IPS-20b (cell line): ENCODE measurements at regions not wholly inside any gene's neighbourhood (a gene's known extent, or its start where the extent isn't known, plus 50 kb on each side); places are given as distances from the start of the nearest gene placed in this dataset.
"Not testable (repeated sequence)": the region's sequence is repeated elsewhere in the genome, so short reads cannot be mapped to it uniquely, and the experiment has no call there.

Experiments
- H3K27ac ChIP-seq: one replicate; pipeline ENCODE4 v1.5.1; 2013; ENCODE audit warnings: low read length
- H3K27me3 ChIP-seq: 2 replicates; pipeline ENCODE4 v1.6.1; 2013; ENCODE audit warnings: mild to moderate bottlenecking, low read length, inconsistent platforms; ENCODE audit not compliant: insufficient read depth
- H3K36me3 ChIP-seq: 2 replicates; pipeline ENCODE4 v1.6.1; 2013; ENCODE audit warnings: low read depth, mild to moderate bottlenecking, inconsistent platforms, low read length, moderate library complexity; ENCODE audit not compliant: insufficient read depth
- H3K4me1 ChIP-seq: 2 replicates; pipeline ENCODE4 v1.6.1; 2013; ENCODE audit warnings: mild to moderate bottlenecking, control low read depth, inconsistent platforms, low read length, moderate library complexity; ENCODE audit not compliant: insufficient read depth
- H3K4me3 ChIP-seq: 2 replicates; pipeline ENCODE4 v1.5.1; 2013; ENCODE audit warnings: mild to moderate bottlenecking, low read length, inconsistent platforms
- H3K9ac ChIP-seq: 2 replicates; pipeline ENCODE4 v1.6.1; 2013; ENCODE audit warnings: low read depth, mild to moderate bottlenecking, inconsistent platforms, low read length, moderate library complexity
- H3K9me3 ChIP-seq: 2 replicates; pipeline ENCODE4 v1.6.1; 2013; ENCODE audit warnings: mild to moderate bottlenecking, low read depth, low read length, inconsistent platforms; ENCODE audit not compliant: insufficient read depth

DNA sequence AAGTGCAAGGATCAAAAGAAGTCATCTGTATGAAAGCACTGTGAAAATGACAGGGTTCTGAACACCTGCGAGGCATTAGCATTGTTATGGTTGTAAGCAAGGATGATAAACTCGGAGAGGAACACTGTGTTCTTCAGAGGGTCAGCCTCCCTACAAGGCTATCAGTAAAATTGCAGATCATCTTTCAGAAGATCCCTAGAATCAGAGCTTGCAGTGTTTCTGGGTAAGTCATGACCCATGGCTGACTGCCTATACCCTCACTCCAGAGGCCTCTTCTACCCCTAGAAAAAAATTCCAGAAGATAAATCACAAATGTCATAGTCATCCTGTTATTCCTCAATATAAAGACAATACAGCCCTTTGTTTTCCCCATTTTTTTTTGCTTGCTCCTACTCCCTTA is 292.6 kb downstream of the DMAC1 start:
- no peak overlapping the region for H3K4me3 ChIP-seq
- no peaks in the 10 kb centered on the region for H3K4me1 ChIP-seq
- no peaks in the 10 kb centered on the region for H3K27me3 ChIP-seq
- no peaks in the 10 kb centered on the region for H3K36me3 ChIP-seq
- no peak overlapping the region for H3K27ac ChIP-seq
- no peaks in the 10 kb centered on the region for H3K9me3 ChIP-seq
- no peak overlapping the region for H3K9ac ChIP-seq

GRCh38 chr9:7500521-7500920 is 299.1 kb downstream of the DMAC1 start:
- no peaks in the 10 kb centered on the region for H3K27me3 ChIP-seq
- H3K9me3 ChIP-seq = no peaks in the 10 kb centered on the region
- H3K4me1 ChIP-seq = no peaks in the 10 kb centered on the region
- no peak overlapping the region for H3K9ac ChIP-seq
- no peaks in the 10 kb centered on the region for H3K36me3 ChIP-seq
- no peak overlapping the region for H3K27ac ChIP-seq
- H3K4me3 ChIP-seq = no peak overlapping the region

GRCh38 chr9:7491641-7492040 is 307.9 kb downstream of the DMAC1 start:
- Histone ChIP-seq H3K9me3 (no peaks in the 10 kb centered on the region), H3K27me3 (no peaks in the 10 kb centered on the region), H3K9ac (no peak overlapping the region), H3K36me3 (no peaks in the 10 kb centered on the region), H3K4me1 (no peaks in the 10 kb centered on the region), H3K27ac (no peak overlapping the region), H3K4me3 (no peak overlapping the region)

- Histone ChIP-seq H3K4me3 (no peak overlapping the region), H3K27me3 (no peaks in the 10 kb centered on the region), H3K4me1 (no peaks in the 10 kb centered on the region), H3K9ac (no peak overlapping the region), H3K36me3 (no peaks in the 10 kb centered on the region), H3K9me3 (no peaks in the 10 kb centered on the region), H3K27ac (no peak overlapping the region)
These were observed 309.1 kb downstream of the DMAC1 start for GRCh38 chr9:7490317-7491108.

DNA sequence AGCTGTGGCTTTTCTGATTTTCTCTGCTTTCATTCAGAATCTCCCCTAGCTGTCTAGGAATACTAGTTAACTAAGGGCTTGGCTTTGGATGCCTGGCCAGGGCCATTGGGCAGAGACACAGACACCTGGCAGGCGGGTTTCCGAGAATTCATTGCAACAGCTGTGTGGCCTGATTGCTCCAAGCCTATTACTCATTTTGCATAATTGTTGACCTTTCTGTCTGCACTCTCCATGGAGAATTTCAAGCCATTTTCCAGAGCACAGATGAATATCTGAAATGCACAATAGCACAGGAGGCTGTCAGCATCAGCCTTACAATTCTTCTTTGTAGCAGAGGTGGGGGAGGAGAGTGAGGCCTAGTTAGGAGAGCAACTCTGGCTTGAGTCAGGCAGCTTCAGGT is 310.5 kb downstream of the DMAC1 start:
- Histone ChIP-seq H3K9ac (no peak overlapping the region), H3K4me3 (no peak overlapping the region), H3K27me3 (no peaks in the 10 kb centered on the region), H3K9me3 (no peaks in the 10 kb centered on the region), H3K36me3 (no peaks in the 10 kb centered on the region), H3K27ac (no peak overlapping the region), H3K4me1 (no peaks in the 10 kb centered on the region)

DNA sequence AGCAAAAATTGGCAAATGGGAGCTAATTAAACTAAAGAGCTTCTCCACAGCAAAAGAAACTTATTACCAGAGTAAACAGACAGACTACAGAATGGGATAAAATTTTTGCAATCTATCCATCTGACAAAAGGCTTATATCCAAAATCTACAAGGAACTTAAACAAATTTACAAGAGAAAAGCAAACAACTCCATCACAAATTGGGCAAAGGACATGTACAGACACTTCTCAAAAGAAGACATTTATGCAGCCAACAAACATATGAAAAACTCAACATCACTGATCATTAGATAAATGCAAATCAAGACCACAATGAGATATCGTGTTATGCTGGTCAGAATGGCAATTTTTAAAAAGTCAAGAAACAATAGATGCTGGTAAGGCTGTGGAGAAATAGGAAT is 315.6 kb downstream of the DMAC1 start:
- not testable (repeated sequence) for H3K9ac ChIP-seq, H3K4me3 ChIP-seq, H3K9me3 ChIP-seq, H3K27ac ChIP-seq, H3K36me3 ChIP-seq, H3K4me1 ChIP-seq, H3K27me3 ChIP-seq

- no peaks in the 10 kb centered on the region for H3K36me3 ChIP-seq
- no peak overlapping the region for H3K9ac ChIP-seq
- H3K9me3 ChIP-seq = no peaks in the 10 kb centered on the region
- no peaks in the 10 kb centered on the region for H3K27me3 ChIP-seq
- H3K4me1 ChIP-seq = no peaks in the 10 kb centered on the region
- H3K4me3 ChIP-seq = no peak overlapping the region
- H3K27ac ChIP-seq = no peak overlapping the region
These were observed 318.0 kb downstream of the DMAC1 start for GRCh38 chr9:7481570-7481969.

- H3K36me3 ChIP-seq = no peaks in the 10 kb centered on the region
- H3K4me3 ChIP-seq = no peak overlapping the region
- H3K27me3 ChIP-seq = no peaks in the 10 kb centered on the region
- H3K9me3 ChIP-seq = no peaks in the 10 kb centered on the region
- no peak overlapping the region for H3K27ac ChIP-seq
- H3K9ac ChIP-seq = no peak overlapping the region
- H3K4me1 ChIP-seq = no peaks in the 10 kb centered on the region
These were observed 320.3 kb downstream of the DMAC1 start for GRCh38 chr9:7479300-7479699.

GRCh38 chr9:7478646-7479045 is 320.9 kb downstream of the DMAC1 start:
- no peaks in the 10 kb centered on the region for H3K9me3 ChIP-seq
- no peaks in the 10 kb centered on the region for H3K4me1 ChIP-seq
- no peak overlapping the region for H3K4me3 ChIP-seq
- no peaks in the 10 kb centered on the region for H3K27me3 ChIP-seq
- H3K36me3 ChIP-seq = no peaks in the 10 kb centered on the region
- H3K9ac ChIP-seq = no peak overlapping the region
- H3K27ac ChIP-seq = no peak overlapping the region

DNA sequence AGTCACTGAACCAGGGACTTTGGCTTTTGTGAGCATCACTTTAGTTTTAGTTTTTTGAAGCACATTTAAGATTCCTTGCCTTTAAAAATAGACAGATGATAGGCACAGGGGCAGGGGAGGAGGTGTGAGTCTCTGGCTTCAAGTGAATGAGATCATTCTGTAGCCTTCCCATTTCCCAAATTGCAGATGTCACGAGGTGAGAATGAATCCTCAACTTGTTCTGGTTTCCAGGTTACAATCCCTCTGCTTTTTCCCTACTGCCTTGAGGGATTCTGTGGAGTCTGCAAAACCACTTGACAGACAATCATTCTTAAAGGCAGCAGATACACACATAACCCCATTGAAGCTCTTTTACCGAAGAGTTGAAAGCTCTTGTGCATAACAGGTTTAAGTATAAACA is 332.4 kb downstream of the DMAC1 start:
- Histone ChIP-seq H3K27me3 (no peaks in the 10 kb centered on the region; the same call in 1 of the 2 replicates), H3K4me3 (no peak overlapping the region), H3K36me3 (no peaks in the 10 kb centered on the region), H3K27ac (no peak overlapping the region), H3K9ac (no peak overlapping the region), H3K9me3 (no peaks in the 10 kb centered on the region), H3K4me1 (no peaks in the 10 kb centered on the region; the same call in 1 of the 2 replicates)

- Histone ChIP-seq H3K4me3 (no peak overlapping the region), H3K9me3 (no peaks in the 10 kb centered on the region), H3K36me3 (no peaks in the 10 kb centered on the region), H3K27ac (no peak overlapping the region), H3K9ac (no peak overlapping the region), H3K27me3 (no peaks in the 10 kb centered on the region; the same call in 1 of the 2 replicates), H3K4me1 (no peaks in the 10 kb centered on the region; the same call in 1 of the 2 replicates)
These were observed 337.8 kb downstream of the DMAC1 start for GRCh38 chr9:7461791-7462190.

DNA sequence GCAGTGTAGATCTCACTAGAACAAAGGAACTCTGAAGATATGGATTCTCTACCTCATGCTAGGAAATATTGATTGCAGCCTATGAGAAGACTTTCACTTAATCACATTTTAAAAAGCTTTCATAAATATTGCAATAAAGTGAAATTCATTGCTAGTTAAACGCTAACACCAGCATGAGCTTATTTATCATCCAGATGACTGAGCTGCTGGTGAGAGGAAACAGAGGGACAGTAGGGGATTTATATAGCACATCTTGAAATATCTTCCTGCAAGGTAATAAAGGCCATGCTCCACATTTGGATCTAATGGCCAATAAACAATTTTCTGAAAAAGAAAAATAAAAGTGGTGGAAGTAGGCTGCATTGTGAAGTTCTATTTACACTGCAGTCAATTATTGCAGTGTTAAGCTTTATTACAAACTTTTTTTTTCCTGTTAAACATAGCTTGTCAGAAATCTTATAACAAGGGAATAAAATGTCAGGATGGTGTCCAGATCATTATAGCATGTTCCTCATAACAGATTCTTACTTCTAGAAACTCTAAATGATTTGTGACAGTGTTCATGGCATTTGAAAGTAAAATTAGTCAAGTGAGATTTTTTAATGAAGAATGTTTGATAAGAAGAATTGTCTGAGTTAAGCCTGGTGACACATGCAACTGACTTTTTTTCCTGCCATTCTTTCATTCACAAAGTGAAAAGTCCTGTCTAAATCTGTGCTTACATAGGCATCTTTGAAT is 342.6 kb downstream of the DMAC1 start:
- Histone ChIP-seq H3K4me1 (no peaks in the 10 kb centered on the region; the same call in 1 of the 2 replicates), H3K4me3 (no peak overlapping the region), H3K36me3 (no peaks in the 10 kb centered on the region), H3K27me3 (no peaks in the 10 kb centered on the region), H3K9ac (no peak overlapping the region), H3K27ac (no peak overlapping the region), H3K9me3 (no peaks in the 10 kb centered on the region)
